ENCODE measurements at regions not wholly inside any gene's neighbourhood (a gene's known extent, or its start where the extent isn't known, plus 50 kb on each side); places are given as distances from the start of the nearest gene placed in this dataset.

- POLR2A ChIA-PET = no interaction called here
- CTCF ChIA-PET (ENCODE audit: low intra/inter-chr PET ratio, low total read pairs) = no interaction called here
- TF ChIP-seq MAX (IDR thresholded peaks at IDR 0.05) (no peak), NCOA2 (CRISPR knock-in tag; IDR thresholded peaks at IDR 0.05) (no peak), ZNF343 (CRISPR knock-in tag; IDR thresholded peaks at IDR 0.05) (no peak), E2F5 (CRISPR knock-in tag; conservative IDR thresholded peaks at IDR 0.05) (no peak), ZNF841 (CRISPR knock-in tag; IDR thresholded peaks at IDR 0.05; ENCODE audit: borderline replicate concordance) (no peak), ZNF878 (CRISPR knock-in tag; IDR thresholded peaks at IDR 0.05) (no peak), ZNF275 (CRISPR knock-in tag; IDR thresholded peaks at IDR 0.05; ENCODE audit: borderline replicate concordance) (no peak), ATF4 (CRISPR knock-in tag; IDR thresholded peaks at IDR 0.05) (no peak), MTF2 (CRISPR knock-in tag; IDR thresholded peaks at IDR 0.05; ENCODE audit: borderline replicate concordance) (no peak), SMYD3 (CRISPR knock-in tag; IDR thresholded peaks at IDR 0.05) (no peak), ZNF740 (CRISPR knock-in tag; IDR thresholded peaks at IDR 0.05) (no peak)
- TF ChIP-seq, protein P1, sequence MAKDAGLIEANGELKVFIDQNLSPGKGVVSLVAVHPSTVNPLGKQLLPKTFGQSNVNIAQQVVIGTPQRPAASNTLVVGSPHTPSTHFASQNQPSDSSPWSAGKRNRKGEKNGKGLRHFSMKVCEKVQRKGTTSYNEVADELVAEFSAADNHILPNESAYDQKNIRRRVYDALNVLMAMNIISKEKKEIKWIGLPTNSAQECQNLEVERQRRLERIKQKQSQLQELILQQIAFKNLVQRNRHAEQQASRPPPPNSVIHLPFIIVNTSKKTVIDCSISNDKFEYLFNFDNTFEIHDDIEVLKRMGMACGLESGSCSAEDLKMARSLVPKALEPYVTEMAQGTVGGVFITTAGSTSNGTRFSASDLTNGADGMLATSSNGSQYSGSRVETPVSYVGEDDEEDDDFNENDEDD (CRISPR knock-in tag; IDR thresholded peaks at IDR 0.05; ENCODE audit: borderline replicate concordance) = no peak
- TF ChIP-seq, protein P2, sequence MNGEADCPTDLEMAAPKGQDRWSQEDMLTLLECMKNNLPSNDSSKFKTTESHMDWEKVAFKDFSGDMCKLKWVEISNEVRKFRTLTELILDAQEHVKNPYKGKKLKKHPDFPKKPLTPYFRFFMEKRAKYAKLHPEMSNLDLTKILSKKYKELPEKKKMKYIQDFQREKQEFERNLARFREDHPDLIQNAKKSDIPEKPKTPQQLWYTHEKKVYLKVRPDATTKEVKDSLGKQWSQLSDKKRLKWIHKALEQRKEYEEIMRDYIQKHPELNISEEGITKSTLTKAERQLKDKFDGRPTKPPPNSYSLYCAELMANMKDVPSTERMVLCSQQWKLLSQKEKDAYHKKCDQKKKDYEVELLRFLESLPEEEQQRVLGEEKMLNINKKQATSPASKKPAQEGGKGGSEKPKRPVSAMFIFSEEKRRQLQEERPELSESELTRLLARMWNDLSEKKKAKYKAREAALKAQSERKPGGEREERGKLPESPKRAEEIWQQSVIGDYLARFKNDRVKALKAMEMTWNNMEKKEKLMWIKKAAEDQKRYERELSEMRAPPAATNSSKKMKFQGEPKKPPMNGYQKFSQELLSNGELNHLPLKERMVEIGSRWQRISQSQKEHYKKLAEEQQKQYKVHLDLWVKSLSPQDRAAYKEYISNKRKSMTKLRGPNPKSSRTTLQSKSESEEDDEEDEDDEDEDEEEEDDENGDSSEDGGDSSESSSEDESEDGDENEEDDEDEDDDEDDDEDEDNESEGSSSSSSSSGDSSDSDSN (CRISPR knock-in tag; IDR thresholded peaks at IDR 0.05) = no peak
- no TSS peak for BruUV-seq (replicated peaks)
- Histone ChIP-seq H3K27me3 (ENCODE audit: control insufficient read depth in 1 of 2, insufficient read depth in 2 of 2, low read length in 2 of 2) (no peaks in the 10 kb centered on the region), H3K79me2 (ENCODE audit: insufficient read depth, low read length) (no peaks in the 10 kb centered on the region), H3K4me2 (ENCODE audit: low read depth, low read length) (no peak overlapping the region), H3K27ac (ENCODE audit: extremely low read length, insufficient read depth, low read length) (no peak overlapping the region), H2AFZ (ENCODE audit: low read length) (no peak overlapping the region), H3K9ac (ENCODE audit: insufficient read depth, low read depth, low read length) (no peak overlapping the region), H4K20me1 (ENCODE audit: insufficient read depth, low read length) (no peaks in the 10 kb centered on the region), H3K9me3 (ENCODE audit: low read length) (no peaks in the 10 kb centered on the region), H3K4me1 (ENCODE audit: insufficient read depth, low read length) (peaks cover 22% of the 10 kb centered on the region), H3K36me3 (replicated peaks in 1 of 2; ENCODE audit: control insufficient read depth in 1 of 2, insufficient read depth in 2 of 2, low read length in 2 of 2) (no peaks in the 10 kb centered on the region), H3K4me3 (replicated peaks in 1 of 3; ENCODE audit: insufficient read depth in 1 of 3, low read depth in 2 of 3, low read length in 3 of 3) (no peak overlapping the region)
- DNase-seq (ENCODE audit: low spot score) = no peak
- intact Hi-C loops (cut with micrococcal nuclease; ENCODE audit: unreplicated experiment) (no loop called here), in situ Hi-C loops (cut with HindIII; ENCODE audit: extremely low pct_ligation_motif_present, low pct_unique_long_range_greater_than_20kb) (no loop called here)
- WGBS (ENCODE audit: low lambda C conversion rate) = 16% methylated on average over 3 of the region's 3 CpGs
- ATAC-seq = no peak
- no peak for FAIRE-seq
Measured at GRCh38 chr1:108057541-108057940, 92.6 kb upstream of the VAV3 start.

All from HepG2 (cell line).